ENCODE measurements at regions not wholly inside any gene's neighbourhood (a gene's known extent, or its start where the extent isn't known, plus 50 kb on each side); places are given as distances from the start of the nearest gene placed in this dataset.

DNA sequence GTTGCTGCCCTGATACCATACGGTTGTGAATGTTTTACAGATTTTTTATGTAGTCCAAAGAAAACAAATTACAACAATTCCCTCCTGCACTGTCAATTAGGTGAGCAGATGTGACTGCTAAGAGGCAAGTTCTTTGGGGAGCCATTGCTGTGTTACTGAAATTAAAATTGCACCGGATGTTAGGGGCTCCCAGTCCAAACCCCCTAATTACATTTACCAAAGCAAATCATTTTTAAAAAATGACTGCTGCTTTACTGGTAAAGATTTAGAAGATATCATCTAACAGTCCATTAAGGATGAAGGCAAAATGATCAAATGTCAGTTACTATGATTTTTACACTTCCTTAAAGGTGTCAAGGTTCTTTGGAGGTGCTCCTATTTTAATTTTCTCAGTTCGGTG is 70.1 kb upstream of the CSRP2 start:
- Histone ChIP-seq H3K36me3 (no peaks in the 10 kb centered on the region), H3K4me1 (ENCODE audit: low read depth) (no peaks in the 10 kb centered on the region), H3K27ac (no peak overlapping the region), H3K27me3 (no peaks in the 10 kb centered on the region), H3K4me3 (no peak overlapping the region), H3K9me3 (ENCODE audit: low read depth) (no peaks in the 10 kb centered on the region)
- TF ChIP-seq, protein P1, sequence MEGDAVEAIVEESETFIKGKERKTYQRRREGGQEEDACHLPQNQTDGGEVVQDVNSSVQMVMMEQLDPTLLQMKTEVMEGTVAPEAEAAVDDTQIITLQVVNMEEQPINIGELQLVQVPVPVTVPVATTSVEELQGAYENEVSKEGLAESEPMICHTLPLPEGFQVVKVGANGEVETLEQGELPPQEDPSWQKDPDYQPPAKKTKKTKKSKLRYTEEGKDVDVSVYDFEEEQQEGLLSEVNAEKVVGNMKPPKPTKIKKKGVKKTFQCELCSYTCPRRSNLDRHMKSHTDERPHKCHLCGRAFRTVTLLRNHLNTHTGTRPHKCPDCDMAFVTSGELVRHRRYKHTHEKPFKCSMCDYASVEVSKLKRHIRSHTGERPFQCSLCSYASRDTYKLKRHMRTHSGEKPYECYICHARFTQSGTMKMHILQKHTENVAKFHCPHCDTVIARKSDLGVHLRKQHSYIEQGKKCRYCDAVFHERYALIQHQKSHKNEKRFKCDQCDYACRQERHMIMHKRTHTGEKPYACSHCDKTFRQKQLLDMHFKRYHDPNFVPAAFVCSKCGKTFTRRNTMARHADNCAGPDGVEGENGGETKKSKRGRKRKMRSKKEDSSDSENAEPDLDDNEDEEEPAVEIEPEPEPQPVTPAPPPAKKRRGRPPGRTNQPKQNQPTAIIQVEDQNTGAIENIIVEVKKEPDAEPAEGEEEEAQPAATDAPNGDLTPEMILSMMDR (IDR thresholded peaks at IDR 0.05; ENCODE audit: low read depth, low read length): no peak
- DNase-seq (ENCODE audit: low read depth in 1 of 2, low spot score in 1 of 2): no peak

DNA sequence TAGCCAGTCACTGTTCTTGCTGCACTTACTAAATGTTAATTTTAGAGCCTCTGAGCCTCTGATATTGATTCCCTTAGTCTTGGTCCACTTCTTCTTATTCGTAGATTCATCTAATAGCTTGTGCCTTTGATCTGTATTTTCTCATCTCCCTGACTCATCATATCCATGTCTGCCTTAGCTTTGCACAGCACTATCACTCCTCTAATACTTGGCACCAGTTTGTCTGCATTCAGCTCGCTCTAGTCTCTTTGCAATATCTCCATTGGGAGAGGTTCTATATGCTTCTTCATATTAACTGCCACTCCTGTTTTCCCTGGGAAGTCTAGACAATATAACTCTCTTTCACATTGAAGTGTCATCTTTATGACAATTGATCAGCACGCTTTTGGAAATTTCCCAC is 68.5 kb upstream of the CSRP2 start:
- Histone ChIP-seq H3K36me3 (no peaks in the 10 kb centered on the region), H3K4me1 (ENCODE audit: low read depth) (no peaks in the 10 kb centered on the region), H3K9me3 (ENCODE audit: low read depth) (no peaks in the 10 kb centered on the region), H3K27me3 (no peaks in the 10 kb centered on the region), H3K4me3 (no peak overlapping the region), H3K27ac (no peak overlapping the region)
- TF ChIP-seq, protein P1 (IDR thresholded peaks at IDR 0.05; ENCODE audit: low read depth, low read length): no peak
- DNase-seq (ENCODE audit: low read depth in 1 of 2, low spot score in 1 of 2): no peak

DNA sequence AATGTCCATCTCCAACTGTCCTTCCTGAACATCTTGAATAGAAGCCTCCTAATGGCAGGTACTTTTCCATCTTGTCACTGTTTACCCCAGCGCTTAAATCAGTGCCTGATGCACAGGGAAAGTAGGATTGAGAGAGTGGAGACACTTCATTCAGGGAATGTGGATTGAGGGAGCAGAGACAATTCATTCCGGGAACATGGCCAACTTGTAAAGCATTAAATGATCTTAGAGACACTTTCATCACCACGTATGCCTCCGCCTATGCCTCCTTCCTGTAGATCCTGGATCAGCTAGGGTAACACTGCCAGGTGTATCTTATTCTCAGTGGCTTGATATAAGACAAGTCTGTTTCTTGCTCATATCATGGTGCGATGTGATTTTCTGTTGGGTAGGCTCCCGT is 67.6 kb upstream of the CSRP2 start:
- H3K27ac ChIP-seq: no peak overlapping the region
- H3K9me3 ChIP-seq (ENCODE audit: low read depth): no peaks in the 10 kb centered on the region
- DNase-seq (ENCODE audit: low read depth in 1 of 2, low spot score in 1 of 2): peak in 1 of 2 donors; percentile 6
- H3K4me1 ChIP-seq (ENCODE audit: low read depth): no peaks in the 10 kb centered on the region
- H3K4me3 ChIP-seq: no peak overlapping the region
- no peaks in the 10 kb centered on the region for H3K36me3 ChIP-seq
- H3K27me3 ChIP-seq: no peaks in the 10 kb centered on the region
- TF ChIP-seq, protein P1 (IDR thresholded peaks at IDR 0.05; ENCODE audit: low read depth, low read length): no peak

DNA sequence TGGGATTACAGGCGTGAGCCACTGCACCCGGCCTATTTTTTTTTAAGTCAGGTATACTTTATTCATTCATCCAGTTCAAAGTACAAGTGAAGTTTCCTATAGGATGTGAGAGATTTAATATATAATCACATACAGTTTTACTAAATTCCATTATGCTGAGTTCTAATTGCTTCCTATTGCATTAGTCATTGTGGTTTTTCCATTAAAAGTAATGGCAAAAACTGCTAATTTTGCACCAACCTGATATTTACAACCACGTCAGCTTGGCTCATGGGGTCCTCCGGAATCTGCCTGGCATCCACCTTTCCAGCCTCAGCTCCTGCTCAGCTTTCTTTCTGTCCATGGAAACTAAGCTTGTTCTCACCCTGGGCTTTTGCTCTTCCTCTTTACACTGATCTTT is 67.0 kb upstream of the CSRP2 start:
- peak in 1 of 2 donors; percentile 8 for DNase-seq (ENCODE audit: low read depth in 1 of 2, low spot score in 1 of 2)
- no peak overlapping the region for H3K27ac ChIP-seq
- H3K9me3 ChIP-seq (ENCODE audit: low read depth): no peaks in the 10 kb centered on the region
- H3K36me3 ChIP-seq: no peaks in the 10 kb centered on the region
- no peaks in the 10 kb centered on the region for H3K4me1 ChIP-seq (ENCODE audit: low read depth)
- H3K4me3 ChIP-seq: no peak overlapping the region
- TF ChIP-seq, protein P1 (IDR thresholded peaks at IDR 0.05; ENCODE audit: low read depth, low read length): no peak
- H3K27me3 ChIP-seq: no peaks in the 10 kb centered on the region

DNA sequence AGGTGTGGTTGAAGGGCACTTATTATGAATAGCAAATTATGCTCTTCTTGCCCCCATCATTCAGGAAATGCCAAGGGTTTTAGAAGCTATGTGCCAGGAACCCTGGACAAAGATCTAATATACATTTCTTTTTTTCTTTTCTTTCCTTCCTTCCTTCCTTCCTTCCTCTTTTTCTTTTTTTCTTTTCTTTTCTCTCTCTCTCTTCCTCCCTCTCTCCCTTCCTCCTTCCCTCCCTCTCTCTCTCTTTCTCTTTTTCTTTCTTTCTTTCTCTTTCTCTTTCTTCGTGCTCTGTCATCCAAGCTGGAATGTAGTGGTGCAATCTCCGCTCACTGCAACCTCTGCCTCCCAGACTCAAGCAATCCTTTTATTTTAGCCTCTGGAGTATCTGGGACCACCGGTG is 66.1 kb upstream of the CSRP2 start:
- H3K27ac ChIP-seq: no peak overlapping the region
- DNase-seq (ENCODE audit: low read depth in 1 of 2, low spot score in 1 of 2): no peak
- H3K4me3 ChIP-seq: no peak overlapping the region
- no peaks in the 10 kb centered on the region for H3K36me3 ChIP-seq
- H3K9me3 ChIP-seq (ENCODE audit: low read depth): no peaks in the 10 kb centered on the region
- TF ChIP-seq, protein P1 (IDR thresholded peaks at IDR 0.05; ENCODE audit: low read depth, low read length): no peak
- no peaks in the 10 kb centered on the region for H3K27me3 ChIP-seq
- no peaks in the 10 kb centered on the region for H3K4me1 ChIP-seq (ENCODE audit: low read depth)

DNA sequence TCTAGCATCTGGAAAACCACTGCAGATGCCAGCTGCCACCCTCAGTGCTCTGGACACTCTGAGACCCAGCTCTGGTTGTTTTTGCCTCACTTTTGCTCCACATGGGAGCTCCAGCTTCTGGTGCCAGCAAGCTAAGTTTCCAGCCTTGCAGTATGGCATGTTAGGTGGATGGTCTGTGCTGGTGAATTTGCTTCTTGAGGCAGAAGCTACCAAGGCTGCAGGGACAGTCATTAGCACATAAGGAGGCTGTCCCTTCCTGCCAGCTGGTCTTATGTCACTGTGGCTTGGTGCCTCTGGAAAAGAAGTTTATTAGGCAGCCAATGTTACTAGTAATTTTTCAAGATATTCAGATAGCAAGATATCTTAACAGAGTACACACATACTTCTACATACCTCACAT is 64.2 kb upstream of the CSRP2 start:
- Histone ChIP-seq H3K27ac (no peak overlapping the region), H3K4me3 (no peak overlapping the region), H3K9me3 (ENCODE audit: low read depth) (no peaks in the 10 kb centered on the region), H3K4me1 (ENCODE audit: low read depth) (no peaks in the 10 kb centered on the region), H3K36me3 (no peaks in the 10 kb centered on the region), H3K27me3 (no peaks in the 10 kb centered on the region)
- TF ChIP-seq, protein P1 (IDR thresholded peaks at IDR 0.05; ENCODE audit: low read depth, low read length): no peak
- DNase-seq (ENCODE audit: low read depth in 1 of 2, low spot score in 1 of 2): no peak
